ENCODE measurements at regions not wholly inside any gene's neighbourhood (a gene's known extent, or its start where the extent isn't known, plus 50 kb on each side); places are given as distances from the start of the nearest gene placed in this dataset.
"Not testable (repeated sequence)": the region's sequence is repeated elsewhere in the genome, so short reads cannot be mapped to it uniquely, and the experiment has no call there.

DNA sequence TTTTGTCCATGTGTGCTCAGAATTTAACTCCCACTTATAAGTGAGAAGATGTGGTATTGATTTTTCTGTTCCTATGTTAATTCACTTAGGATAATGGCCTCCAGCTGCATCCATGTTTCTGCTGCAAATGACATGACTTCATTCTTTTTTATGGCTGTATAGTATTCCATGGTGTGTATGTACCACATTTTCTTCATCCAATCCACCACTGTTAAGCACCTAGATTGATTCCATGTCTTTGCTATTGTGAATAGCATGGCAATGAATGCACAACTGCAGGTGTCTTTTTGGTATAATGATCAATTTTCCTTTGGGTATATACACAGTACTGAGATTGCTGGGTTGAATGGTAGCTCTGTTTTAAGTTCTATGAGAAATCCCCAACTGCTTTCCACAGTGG is 657.7 kb downstream of the ETNK1 start:
- ATAC-seq (no peak), DNase-seq (no peak)
- intact Hi-C loops (cut with micrococcal nuclease), result no loop called here

DNA sequence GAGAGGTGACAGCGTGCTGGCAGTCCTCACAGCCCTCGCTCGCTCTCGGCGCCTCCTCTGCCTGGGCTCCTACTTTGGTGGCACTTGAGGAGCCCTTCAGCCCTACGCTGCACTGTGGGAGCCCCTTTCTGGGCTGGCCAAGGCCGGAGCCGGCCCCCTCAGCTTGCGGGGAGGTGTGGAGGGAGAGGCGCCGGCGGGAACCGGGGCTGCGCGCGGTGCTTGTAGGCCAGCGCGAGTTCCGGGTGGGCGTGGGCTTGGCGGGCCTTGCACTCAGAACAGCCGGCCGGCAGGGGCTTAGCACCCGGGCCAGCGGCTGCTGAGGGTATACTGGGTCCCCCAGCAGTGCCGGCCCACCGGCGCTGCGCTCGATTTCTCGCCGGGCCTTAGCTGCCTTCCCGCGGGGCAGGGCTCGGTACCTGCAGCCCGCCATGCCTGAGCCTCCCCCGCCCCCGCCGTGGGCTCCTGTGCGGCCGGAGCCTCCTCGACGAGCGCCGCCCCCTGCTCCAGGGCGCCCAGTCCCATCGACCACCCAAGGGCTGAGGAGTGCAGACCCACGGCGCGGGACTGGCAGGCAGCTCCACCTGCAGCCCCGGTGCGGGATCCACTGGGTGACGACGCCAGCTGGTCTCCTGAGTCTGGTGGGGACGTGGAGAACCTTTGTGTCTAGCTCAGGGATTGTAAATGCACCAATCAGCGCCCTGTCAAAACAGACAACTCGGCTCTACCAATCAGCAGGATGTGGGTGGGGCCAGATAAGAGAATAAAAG is 661.0 kb downstream of the ETNK1 start:
- ATAC-seq; intact Hi-C loops (cut with micrococcal nuclease); DNase-seq: not testable (repeated sequence)

DNA sequence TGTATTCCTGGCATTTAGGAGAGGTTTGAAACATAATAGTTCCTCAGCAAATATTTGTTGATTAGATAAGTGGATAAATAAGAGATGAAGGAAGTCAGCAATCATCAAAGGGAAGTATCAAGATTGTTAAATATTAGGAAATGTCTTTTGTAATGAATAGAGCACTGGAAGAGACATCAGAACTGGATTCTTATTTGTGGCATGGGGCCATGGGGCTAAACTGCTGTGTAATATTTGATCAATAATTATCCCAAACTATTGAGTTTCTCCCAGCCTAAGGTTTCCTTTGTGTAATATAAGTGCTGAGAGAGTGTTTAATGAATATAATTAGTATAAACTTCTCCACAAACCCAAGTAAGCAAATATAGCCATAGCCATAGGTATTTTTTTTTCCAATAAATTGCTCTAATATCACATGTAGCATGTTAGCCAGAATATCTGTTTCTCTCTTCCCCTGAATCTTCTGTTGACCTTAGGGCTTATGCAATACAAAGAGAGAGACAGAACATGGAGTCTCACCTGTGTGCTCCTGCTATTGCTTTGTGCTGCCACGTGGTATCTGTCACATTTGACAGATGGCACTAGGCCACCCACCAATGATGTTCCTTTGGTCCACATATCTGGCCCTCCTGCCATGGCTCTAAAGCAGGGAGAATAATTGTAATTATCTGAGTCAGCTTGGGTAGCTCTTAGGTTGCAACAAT is 658.7 kb downstream of the SOX5 start:
- ATAC-seq (no peak), DNase-seq (no peak)
- intact Hi-C loops (cut with micrococcal nuclease), result no loop called here

DNA sequence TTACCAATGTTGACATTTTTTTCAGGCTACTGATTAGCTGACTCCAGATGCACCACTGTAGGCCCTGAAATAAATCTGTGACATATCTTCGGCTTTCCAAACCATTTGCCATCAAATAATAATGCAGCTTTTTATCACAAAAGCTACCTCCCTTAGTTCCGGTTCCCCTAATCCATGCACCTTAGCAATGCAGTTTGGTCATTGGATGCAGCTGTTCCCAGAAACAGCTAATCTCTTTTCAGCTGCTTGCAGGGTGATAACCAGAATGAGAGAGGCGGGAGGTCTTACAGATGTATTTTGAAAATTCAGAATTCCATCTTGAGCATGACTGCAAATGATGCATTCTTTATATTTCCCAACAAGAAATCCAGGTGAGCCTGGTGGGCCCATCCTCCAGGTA is 646.2 kb downstream of the SOX5 start:
- no peak for DNase-seq
- intact Hi-C loops (cut with micrococcal nuclease), result no loop called here
- no peak for ATAC-seq

DNA sequence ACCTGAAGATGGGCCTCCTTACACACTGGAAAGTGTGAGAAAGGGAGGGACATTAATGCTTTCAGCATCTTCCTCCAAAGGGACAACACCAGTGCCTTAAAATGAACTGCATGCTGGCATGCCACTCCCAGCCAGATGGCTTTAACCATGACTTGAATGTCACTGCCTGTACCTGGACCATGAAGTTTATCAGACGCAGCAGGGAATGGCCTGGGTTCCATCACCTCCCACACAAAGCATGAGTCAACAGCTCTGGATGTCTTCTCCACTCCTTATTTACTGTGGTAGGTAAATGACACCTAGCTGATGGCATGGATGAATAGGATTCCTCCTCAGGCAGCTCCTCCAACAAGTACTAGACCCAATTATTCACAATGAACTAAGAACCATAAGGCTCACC is 645.6 kb downstream of the SOX5 start:
- no peak for DNase-seq
- ATAC-seq, result no peak
- intact Hi-C loops (cut with micrococcal nuclease), result no loop called here

DNA sequence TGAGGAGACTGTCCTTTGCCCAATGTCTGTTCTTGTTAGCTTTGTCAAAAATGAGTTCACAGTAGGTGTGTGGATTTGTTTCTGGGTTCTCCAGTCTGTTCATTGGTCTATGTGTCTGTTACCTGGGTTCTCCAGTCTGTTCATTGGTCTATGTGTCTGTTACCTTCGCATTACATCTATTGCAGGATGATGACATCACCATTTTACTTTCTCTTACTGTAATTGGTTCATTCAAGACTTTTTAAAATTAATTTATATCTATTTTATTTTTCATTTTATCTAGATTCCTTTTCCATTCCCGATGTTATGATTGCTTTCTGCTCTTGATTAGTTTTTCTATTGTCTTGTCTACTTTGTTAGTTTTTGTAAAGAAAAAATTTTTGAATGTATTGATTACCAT is 615.5 kb downstream of the SOX5 start:
- DNase-seq, result no peak
- no peak for ATAC-seq
- intact Hi-C loops (cut with micrococcal nuclease), result no loop called here

DNA sequence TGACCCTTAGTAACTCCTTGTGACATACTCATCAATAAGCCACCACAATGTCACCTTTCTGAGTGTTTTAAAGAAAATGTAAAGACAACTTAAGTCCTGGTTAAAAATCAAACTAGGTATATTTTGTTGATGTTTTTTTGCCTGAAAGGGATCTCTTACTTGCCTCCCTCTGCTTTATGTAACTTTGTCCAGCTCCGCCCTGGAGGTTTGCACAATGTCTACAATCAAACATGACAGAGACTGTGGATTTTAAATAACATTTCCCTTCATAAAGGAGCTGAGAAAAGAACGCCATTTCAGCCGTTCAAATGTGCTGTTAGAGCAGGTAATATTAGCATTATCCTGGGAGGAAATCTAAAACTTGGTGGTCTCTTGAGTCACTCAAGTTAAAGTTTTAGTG is 613.9 kb downstream of the SOX5 start:
- no peak for ATAC-seq
- intact Hi-C loops (cut with micrococcal nuclease), result no loop called here
- DNase-seq, result no peak

DNA sequence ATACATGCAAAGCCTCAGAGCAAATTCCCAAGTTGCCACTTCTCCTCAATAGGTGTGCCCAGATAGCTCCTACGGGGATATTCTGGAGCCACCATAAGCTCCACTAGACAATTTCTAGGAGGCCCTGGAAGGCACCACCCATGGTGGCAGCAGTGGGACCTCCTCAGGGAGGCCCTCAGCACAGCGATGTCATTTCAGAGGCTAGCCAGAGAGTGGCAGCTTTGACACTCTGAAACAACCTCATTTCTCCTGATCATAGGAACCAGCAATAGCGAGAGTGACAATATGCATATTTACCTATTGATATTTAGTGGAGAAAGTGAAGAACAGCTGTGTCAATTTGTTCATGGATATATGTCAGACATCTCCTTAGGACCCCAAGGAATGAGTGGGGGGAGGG is 612.3 kb downstream of the SOX5 start:
- DNase-seq, result no peak
- intact Hi-C loops (cut with micrococcal nuclease), result no loop called here
- ATAC-seq, result no peak

DNA sequence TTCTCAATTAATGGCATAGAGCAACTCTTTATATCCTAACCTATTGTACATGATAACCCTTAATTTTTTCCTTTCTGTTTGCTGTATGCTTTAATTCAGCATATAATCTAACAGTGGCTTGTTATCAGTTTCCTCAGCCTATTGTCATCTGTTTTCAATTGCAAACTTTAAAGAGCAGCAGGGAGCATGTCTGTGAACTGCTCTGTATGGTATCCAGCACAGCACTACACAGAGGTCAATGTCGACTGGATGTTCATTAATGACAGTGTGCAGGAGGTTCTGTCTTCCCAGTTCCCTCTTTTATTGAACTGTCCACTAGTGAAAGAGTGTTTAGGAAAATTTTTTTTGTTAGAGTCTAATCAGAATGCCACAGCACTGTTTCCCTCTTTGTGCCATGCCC is 609.1 kb downstream of the SOX5 start:
- DNase-seq, result no peak
- intact Hi-C loops (cut with micrococcal nuclease), result no loop called here
- no peak for ATAC-seq

DNA sequence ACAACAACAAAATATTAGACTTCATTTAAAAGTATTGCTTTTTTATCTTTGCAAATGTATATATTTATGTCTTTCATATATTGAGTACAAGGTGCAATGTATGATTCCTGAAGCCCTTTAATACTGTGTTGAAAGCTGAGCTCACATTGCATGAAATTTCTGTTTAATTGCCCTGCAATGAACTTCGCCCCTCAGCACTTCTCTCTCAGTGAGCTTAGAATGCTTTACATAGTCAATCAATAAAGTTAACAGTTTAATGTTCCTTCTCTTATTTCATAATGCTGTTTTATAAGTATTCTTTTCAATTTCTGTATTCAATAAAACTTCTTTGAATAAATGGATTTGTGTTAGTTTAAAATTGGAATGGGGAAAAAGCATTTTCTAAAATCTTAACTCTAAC is 607.1 kb downstream of the SOX5 start:
- ATAC-seq (no peak), DNase-seq (no peak)
- intact Hi-C loops (cut with micrococcal nuclease), result no loop called here

DNA sequence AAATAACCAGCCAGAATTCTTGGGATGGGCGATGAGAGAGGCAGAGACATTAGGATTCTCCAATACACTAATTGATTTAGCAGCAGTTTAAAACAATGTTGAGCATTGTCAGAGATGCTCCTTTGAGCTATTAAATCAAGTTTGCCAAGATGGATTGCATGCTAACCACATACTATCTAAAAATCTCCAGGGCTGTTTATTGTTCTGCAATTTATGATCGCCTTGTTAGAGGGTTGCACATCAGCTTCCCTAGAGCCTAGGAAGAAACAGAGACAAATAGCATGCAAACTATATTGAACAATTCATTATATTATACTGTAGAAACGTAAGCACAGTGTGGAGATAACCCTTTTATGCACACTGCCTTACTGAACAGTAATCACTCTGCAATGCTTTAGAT is 599.9 kb downstream of the SOX5 start:
- DNase-seq (no peak), ATAC-seq (no peak)
- intact Hi-C loops (cut with micrococcal nuclease), result no loop called here

DNA sequence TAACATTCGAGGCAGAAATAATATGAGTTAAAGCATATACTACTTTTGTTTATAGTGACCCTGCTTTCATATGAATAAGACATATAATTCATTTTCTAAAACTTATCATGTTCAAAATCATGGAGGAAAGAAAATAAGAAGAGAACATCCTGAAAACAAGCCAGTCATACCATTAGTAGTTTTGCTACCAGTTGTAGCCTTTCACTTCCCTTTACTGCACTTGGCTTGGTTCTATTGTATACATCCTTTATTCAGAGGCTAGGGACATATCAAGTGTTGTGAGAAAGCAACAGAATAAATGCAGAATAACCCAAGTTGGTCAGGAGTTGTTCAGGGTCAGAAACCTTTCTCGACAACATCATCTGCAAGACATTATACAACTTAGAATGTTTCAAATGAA is 598.7 kb downstream of the SOX5 start:
- intact Hi-C loops (cut with micrococcal nuclease), result no loop called here
- DNase-seq (no peak), ATAC-seq (no peak)

DNA sequence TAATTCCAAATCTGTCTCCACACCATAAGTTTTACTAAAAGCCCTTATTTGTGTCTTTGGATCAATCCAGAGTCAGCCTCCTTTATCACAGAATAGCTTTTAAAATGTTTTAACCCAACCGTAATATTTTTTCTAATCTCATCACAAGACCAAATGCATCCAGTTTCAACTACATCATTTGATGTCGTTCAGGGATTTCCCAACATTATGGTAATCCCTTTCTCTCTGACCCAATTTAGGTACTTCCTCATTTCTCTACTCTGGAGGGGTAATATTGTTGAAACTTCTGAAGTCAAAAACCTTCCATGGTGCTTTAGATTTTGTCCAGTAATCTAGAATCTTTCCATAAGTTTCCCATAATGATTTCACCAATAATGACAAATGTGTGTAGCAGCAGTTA is 596.8 kb downstream of the SOX5 start:
- intact Hi-C loops (cut with micrococcal nuclease), result no loop called here
- no peak for DNase-seq
- ATAC-seq, result no peak

DNA sequence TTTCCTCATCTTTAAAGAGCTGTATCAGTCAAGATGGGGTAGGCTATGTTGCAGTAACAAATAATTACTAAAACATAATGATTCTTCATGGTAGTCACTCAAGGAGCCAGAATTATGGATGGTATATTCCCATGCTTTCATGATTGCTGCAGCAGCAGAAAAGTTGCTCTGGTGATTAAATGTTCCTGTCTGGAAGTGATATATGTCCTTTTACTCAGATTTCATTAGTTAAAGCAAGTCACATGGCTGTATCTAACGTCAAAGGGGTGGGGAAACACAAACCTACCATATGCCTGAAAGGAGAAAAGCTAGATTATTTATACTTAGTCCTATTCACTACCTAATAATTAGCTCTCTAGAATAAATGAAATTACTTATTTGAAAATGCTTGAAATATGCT is 594.7 kb downstream of the SOX5 start:
- DNase-seq, result no peak
- no peak for ATAC-seq
- intact Hi-C loops (cut with micrococcal nuclease), result no loop called here

DNA sequence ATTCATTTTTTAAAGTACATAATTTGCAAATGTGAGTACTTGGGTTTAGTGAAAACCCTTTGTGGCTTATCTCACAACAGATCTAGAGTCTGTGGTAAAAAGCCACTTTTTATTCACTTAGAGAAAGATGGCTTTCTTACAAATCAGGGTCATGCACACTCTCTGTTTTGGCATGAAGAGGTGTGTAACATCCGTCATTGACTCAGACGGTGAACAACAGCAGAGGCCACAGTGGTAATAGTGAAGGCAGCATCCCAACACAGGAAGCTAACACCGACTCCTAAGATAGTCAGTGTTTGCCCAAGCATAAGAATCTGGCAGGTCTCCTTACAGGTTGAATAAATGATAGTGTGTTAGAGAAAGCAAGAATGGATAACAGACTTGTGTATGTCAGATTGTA is 593.0 kb downstream of the SOX5 start:
- DNase-seq (no peak), ATAC-seq (no peak)
- intact Hi-C loops (cut with micrococcal nuclease), result no loop called here

DNA sequence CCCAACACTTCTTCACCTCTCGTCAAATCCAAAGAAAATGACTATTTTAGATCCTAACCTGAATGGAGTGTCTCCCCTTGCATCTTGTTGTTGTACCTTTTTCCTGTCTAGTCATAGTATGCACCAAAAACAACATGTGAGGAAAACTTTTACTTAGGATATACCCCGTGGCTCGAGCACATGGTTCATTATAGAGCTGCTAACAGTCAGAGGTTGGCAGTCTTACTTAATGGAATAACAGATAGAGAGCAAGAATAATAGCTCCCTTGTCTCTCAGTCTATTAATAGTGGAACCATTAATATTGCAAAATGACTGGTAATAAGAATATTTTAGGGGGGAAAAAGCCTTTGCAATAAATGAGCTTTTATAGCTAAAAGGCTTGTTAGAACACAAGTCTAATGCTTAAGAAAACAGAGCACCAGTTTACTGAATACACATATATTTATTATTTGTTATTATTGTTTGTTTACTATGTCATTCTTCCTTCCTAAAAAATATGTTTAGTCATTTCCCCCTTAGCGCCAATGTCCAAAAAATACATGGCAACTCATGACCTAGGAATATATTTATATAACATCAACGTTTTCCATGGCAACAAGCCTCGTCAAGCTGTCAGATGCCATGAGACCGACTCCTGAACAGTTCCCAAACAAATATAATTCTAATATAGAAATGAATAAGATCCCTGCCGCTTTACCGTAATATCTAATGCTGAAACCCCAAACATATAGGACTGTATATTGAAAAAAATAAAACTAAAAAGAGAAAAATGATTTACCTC is 592.4 kb downstream of the SOX5 start:
- DNase-seq, result no peak
- intact Hi-C loops (cut with micrococcal nuclease), result no loop called here
- no peak for ATAC-seq

DNA sequence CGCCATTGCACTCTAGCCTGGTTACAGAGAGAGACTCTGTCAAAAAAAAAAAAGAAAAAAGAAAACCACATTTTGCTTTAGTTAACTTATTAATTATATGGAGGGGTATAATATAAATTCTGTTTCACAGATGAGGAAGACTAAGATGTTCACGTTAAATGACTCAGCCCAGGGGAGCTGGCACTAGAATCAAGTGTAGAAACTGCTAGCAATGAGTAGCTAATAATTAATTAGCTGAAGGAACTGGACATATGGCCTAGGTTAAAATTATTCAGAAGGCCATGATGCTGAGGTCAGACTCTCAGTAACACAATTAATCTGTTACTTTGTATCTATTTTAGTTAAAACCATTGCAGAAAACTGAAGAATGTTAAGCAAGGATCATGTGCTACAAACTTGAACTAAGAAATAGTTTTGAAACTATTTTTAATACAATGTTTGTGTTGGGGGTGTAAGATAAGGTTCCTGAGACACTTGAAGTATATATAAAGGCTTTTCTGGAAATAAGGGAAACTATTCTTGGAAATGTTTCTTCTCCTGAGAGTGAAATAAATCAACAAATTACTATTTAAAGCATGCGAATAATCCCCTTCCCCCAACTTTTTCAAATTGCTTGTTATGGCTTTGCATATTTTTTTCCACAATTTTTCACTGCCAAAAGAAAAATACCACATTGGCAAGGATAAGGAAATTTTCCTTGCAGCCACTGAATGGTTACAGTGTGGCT is 589.3 kb downstream of the SOX5 start:
- DNase-seq, result no peak
- ATAC-seq, result no peak
- intact Hi-C loops (cut with micrococcal nuclease), result no loop called here

DNA sequence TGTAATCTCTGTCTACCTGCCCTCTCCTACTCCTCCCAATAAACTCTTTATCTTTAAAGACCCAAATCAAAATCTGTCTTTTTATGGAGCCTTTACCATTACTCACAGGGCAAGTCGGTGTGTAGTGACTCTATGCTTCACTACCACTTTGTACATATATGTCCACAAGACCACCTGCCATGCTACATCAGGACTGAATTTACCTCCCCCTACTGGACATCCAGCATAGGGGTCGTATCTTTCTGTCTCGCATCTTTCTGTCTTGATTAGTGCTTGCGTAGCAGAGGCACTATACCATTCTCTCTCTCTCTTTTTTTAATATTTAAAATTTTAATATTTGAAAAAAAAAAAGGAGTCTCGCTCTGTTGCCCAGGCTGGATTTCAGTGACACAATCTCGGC is 587.5 kb downstream of the SOX5 start:
- DNase-seq, result no peak
- no peak for ATAC-seq
- intact Hi-C loops (cut with micrococcal nuclease), result no loop called here

DNA sequence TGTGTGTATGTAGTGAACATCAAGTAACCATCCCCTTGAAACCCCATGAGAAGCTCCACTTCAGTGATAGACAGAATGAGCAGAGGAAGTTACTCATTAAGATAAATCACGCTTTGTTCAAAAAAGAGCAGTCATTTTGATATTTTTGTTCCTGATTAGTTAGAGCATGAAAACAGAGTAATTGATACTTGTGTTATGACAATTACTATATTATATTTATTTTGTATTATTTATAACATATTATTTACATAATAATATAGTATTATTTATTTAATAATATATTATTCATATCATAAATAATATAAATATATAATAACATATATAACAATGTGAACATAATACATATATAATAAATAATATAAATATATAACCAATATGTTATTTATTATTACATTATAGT is 580.9 kb downstream of the SOX5 start:
- intact Hi-C loops (cut with micrococcal nuclease), result no loop called here
- ATAC-seq, result no peak

DNA sequence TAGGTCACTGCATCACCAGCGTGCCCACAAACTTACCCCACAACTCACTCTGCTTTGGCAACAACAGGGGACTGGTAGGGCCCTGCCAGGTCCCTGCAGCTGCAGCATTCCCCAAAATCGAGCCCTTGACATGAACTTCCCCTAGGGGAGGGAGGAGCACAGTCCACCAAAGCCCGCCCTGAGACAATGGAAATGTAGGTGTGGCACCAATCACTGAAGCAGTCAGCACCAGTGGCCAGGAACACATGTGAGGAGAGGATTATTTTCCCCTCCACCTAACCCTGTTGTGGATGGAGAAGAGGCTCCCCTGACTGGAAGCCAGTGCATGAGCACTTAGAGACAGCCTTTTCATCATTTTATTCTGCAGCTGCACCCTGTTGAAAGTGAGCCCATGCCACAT is 573.8 kb downstream of the SOX5 start:
- DNase-seq (no peak), ATAC-seq (no peak)
- intact Hi-C loops (cut with micrococcal nuclease), result no loop called here

More for the DNA sequence above, 580.9 kb downstream of the SOX5 start:
- DNase-seq, result no peak
